Upper lobe of left lung (tissue), 6 donors: ENCODE measurements at regions not wholly inside any gene's neighbourhood (a gene's known extent, or its start where the extent isn't known, plus 50 kb on each side); places are given as distances from the start of the nearest gene placed in this dataset.
A peak's percentile ranks its signal among the peaks of the same experiment; 100 is the strongest.

Experiments
- ATAC-seq, 2 donors: fragments of 200-7000 bp; cut with Tn5 transposase; one replicate each; pipeline ENCODE4 v1.9.1; 2022; ENCODE audit warnings: mild to moderate bottlenecking in 2 of 2, moderate library complexity in 2 of 2; ENCODE audit not compliant: low FRiP score in 2 of 2
- DNase-seq, 2 donors: peaks; one replicate each; pipeline ENCODE4 v3.0.0-alpha.2; 2019 to 2020
- H3K27ac ChIP-seq, 4 donors: fragments of 200-600 bp; sonication (generic); one replicate each; pipeline ENCODE4 v1.5.1; 2016 to 2019
- H3K27me3 ChIP-seq, 4 donors: fragments of 200-600 bp; sonication (generic); one replicate each; pipeline ENCODE4 v1.5.1; 2017 to 2019
- H3K36me3 ChIP-seq, 4 donors: fragments of 200-600 bp; sonication (generic); one replicate each; pipeline ENCODE4 v1.5.1; 2016 to 2019
- H3K4me1 ChIP-seq, 4 donors: fragments of 200-600 bp; sonication (generic); one replicate each; pipeline ENCODE4 v1.5.1; 2018 to 2019
- H3K4me3 ChIP-seq, 4 donors: fragments of 200-600 bp; sonication (generic); one replicate each; pipeline ENCODE4 v1.5.1; 2017 to 2019; ENCODE audit warnings: mild to moderate bottlenecking in 2 of 4, moderate library complexity in 1 of 4
- H3K9me3 ChIP-seq, 4 donors: fragments of 200-600 bp; sonication (generic); one replicate each; pipeline ENCODE4 v1.5.1; 2018 to 2019
- CTCF ChIP-seq, 6 experiments: fragments of 450-650 bp in 4 of 6; fragments of 200-600 bp in 2 of 6; sonication (generic) in 2 of 6; IDR thresholded peaks; one replicate each; pipeline ENCODE4 v1.5.1; 2016 to 2019; ENCODE audit warnings: antibody characterized with exemption in 6 of 6
- EP300 ChIP-seq, 4 donors: sonication (generic); formaldehyde crosslinking; IDR thresholded peaks; one replicate each; pipeline ENCODE4 v1.5.1; 2017; ENCODE audit warnings: antibody characterized with exemption in 4 of 4, control low read depth in 2 of 4
- POLR2A ChIP-seq, 4 donors: fragments of 450-650 bp; IDR thresholded peaks; one replicate each; pipeline ENCODE4 v1.5.1; 2016 to 2017; ENCODE audit warnings: antibody characterized with exemption in 4 of 4, mild to moderate bottlenecking in 2 of 4
- POLR2AphosphoS5 ChIP-seq, 2 donors: sonication (generic); formaldehyde crosslinking; IDR thresholded peaks; one replicate each; pipeline ENCODE4 v1.5.1; 2017; ENCODE audit warnings: antibody characterized with exemption in 2 of 2
- WGBS, 2 donors: methylation state at CpG; one replicate each; pipeline ENCODE4 v1.1.5; 2017 to 2018; 5-methylcytosine and 5-hydroxymethylcytosine counted together
- donor health status: DM: no; HTN: no; CAD: no; lungs with moderate emphysema.
- donor health status: DM: no; HTN: yes; CAD: no; lungs with severe emphysema.

GRCh38 chr14:56367416-56367815 lies 212.2 kb upstream of the TMEM260 start:
- Histone ChIP-seq H3K27ac (no peak overlapping the region), H3K36me3 (no peaks in the 10 kb centered on the region), H3K27me3 (no peaks in the 10 kb centered on the region), H3K4me1 (no peaks in the 10 kb centered on the region), H3K9me3 (peaks cover 0 to 17% (median 6%) of the 10 kb centered on the region in 4 donors), H3K4me3 (no peak overlapping the region)
- ATAC-seq: no peak
- TF ChIP-seq POLR2A (IDR thresholded peaks at IDR 0.05): no peak
- no peak for TF ChIP-seq CTCF (IDR thresholded peaks at IDR 0.05)
- TF ChIP-seq EP300 (IDR thresholded peaks at IDR 0.05): no peak
- TF ChIP-seq POLR2AphosphoS5 (IDR thresholded peaks at IDR 0.05): no peak
- DNase-seq: no peak
- 91 to 92% methylated on average over 2 of the region's 2 CpGs for WGBS, 2 donors

DNA sequence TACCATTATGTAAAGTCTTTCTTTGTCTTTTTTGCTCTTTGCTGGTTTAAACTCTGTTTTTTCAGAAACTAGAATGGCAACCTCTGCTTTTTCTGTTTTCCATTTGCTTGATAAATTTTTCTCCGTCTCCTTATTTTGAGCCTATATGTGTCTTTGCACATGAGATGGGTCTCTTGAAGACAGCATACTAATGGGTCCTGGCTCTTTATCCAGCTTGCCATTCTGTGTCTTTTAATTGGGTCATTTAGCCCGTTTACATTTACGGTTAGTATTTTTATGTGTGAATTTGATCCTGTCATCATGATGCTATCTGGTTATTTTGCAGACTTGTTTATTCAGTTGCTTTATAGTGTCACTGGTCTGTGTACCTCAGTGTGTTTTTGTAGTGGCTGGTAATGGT lies 207.9 kb upstream of the TMEM260 start:
- no peak for DNase-seq
- no peak for ATAC-seq
- Histone ChIP-seq H3K4me1 (no peaks in the 10 kb centered on the region), H3K27ac (no peak overlapping the region), H3K27me3 (no peaks in the 10 kb centered on the region), H3K36me3 (no peaks in the 10 kb centered on the region), H3K9me3 (peaks cover 0 to 17% (median 6%) of the 10 kb centered on the region in 4 donors), H3K4me3 (no peak overlapping the region)
- TF ChIP-seq POLR2A (IDR thresholded peaks at IDR 0.05): no peak
- TF ChIP-seq POLR2AphosphoS5 (IDR thresholded peaks at IDR 0.05): no peak
- TF ChIP-seq EP300 (IDR thresholded peaks at IDR 0.05): no peak
- no peak for TF ChIP-seq CTCF (IDR thresholded peaks at IDR 0.05)
- 94 to 99% methylated on average over 3 of the region's 3 CpGs for WGBS, 2 donors

DNA sequence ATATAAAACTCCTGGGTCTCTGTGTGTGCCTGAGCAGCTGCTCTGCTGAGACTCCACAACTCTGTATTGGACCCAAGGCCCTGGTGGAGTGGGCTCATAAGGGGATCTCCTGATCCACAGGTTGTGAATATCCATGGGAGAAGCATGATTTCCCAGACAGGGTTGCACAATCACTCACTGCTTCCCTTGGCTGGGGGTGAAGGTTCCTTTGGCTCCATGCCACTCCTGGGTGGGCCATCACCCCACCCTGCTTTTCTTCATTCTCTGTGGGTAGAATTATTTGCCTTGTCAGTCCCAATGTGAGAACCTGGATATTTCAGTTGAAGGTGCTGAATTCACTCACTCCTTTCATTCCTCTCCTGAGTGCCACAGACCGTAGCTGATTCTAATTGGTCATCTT lies 205.2 kb upstream of the TMEM260 start:
- WGBS, 2 donors: 94 to 96% methylated on average over 1 of the region's 1 CpG
- Histone ChIP-seq H3K4me1 (peaks cover 0 to 8% (median 5%) of the 10 kb centered on the region in 4 donors), H3K27ac (no peak overlapping the region), H3K4me3 (no peak overlapping the region), H3K27me3 (no peaks in the 10 kb centered on the region), H3K36me3 (no peaks in the 10 kb centered on the region), H3K9me3 (peaks cover 0 to 17% (median 6%) of the 10 kb centered on the region in 4 donors)
- ATAC-seq: no peak
- TF ChIP-seq EP300 (IDR thresholded peaks at IDR 0.05) (no peak), POLR2A (IDR thresholded peaks at IDR 0.05) (no peak), CTCF (IDR thresholded peaks at IDR 0.05) (no peak), POLR2AphosphoS5 (IDR thresholded peaks at IDR 0.05) (no peak)
- no peak for DNase-seq

DNA sequence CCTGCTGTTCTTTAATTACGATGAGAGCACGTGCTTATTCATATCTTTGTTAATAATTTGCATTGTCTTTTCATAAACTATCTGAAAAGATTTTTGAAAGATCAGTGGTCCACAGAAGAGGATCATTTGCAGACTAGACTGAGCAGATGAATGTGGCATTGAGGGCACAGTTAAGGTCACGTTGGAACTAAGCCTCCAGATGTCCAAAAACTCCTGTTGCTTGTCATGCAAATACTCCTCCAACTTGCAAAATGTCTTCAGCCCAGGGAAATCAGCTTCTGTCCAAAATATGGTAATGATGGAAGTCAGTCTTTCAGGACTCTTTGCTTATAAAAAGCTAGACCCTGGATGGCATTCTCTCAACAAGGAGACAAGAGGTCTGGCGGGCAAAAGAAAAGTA lies 201.6 kb upstream of the TMEM260 start:
- peak overlapping the region; percentile 17 to 51 (median 38) for H3K27ac ChIP-seq
- WGBS, 2 donors: 84 to 92% methylated on average over 4 of the region's 4 CpGs
- H3K4me1 ChIP-seq: peaks cover 0 to 8% (median 5%) of the 10 kb centered on the region in 4 donors
- no peak overlapping the region for H3K4me3 ChIP-seq
- H3K27me3 ChIP-seq: no peaks in the 10 kb centered on the region
- TF ChIP-seq EP300 (IDR thresholded peaks at IDR 0.05) (no peak), POLR2A (IDR thresholded peaks at IDR 0.05) (no peak)
- H3K36me3 ChIP-seq: no peaks in the 10 kb centered on the region
- no peak for ATAC-seq
- H3K9me3 ChIP-seq: no peaks in the 10 kb centered on the region
- DNase-seq: no peak

GRCh38 chr14:56378475-56378877 lies 201.1 kb upstream of the TMEM260 start:
- Histone ChIP-seq H3K4me1 (peaks cover 0 to 8% (median 5%) of the 10 kb centered on the region in 4 donors), H3K27ac (peak overlapping the region; percentile 17 to 51 (median 38)), H3K9me3 (no peaks in the 10 kb centered on the region), H3K36me3 (no peaks in the 10 kb centered on the region), H3K27me3 (no peaks in the 10 kb centered on the region), H3K4me3 (no peak overlapping the region)
- 60 to 74% methylated on average over 2 of the region's 2 CpGs for WGBS, 2 donors
- TF ChIP-seq CTCF (IDR thresholded peaks at IDR 0.05) (no peak), EP300 (IDR thresholded peaks at IDR 0.05) (peak in 2 of 4 donors; percentile 6 to 17), POLR2AphosphoS5 (IDR thresholded peaks at IDR 0.05) (no peak), POLR2A (IDR thresholded peaks at IDR 0.05) (no peak)
- no peak for DNase-seq
- ATAC-seq: peak in 1 of 2 donors; percentile 85
